ENCODE measurements at regions not wholly inside any gene's neighbourhood (a gene's known extent, or its start where the extent isn't known, plus 50 kb on each side); places are given as distances from the start of the nearest gene placed in this dataset.

DNA sequence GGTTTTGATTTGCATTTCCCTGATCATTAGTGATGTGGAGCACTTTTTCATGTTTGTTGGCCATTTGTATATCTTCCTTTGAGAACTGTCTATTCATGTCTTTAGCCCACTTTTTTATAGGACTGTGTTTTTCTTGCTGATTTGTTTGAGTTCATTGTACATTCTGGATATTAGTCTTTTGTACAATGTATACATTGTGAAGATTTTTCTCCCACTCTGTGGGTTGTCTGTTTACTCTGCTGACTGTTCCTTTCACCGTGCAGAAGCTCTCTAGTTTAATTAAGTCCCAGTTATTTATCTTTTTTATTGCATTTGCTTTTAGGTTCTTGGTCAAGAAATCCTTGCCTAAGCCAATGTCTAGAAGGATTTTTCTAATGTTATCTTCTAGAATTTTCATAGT lies 91.1 kb upstream of the ATP11B start:
- in situ Hi-C loops (cut with MboI; ENCODE audit: low sequenced_read_pairs, unreplicated experiment), result loop anchor here (25.0 kb wide), 2 partner anchors 410 to 685 kb away; no protein-coding TSS in a partner anchor
- no peak for DNase-seq (ENCODE audit: low spot score)
- TF ChIP-seq, protein P1, sequence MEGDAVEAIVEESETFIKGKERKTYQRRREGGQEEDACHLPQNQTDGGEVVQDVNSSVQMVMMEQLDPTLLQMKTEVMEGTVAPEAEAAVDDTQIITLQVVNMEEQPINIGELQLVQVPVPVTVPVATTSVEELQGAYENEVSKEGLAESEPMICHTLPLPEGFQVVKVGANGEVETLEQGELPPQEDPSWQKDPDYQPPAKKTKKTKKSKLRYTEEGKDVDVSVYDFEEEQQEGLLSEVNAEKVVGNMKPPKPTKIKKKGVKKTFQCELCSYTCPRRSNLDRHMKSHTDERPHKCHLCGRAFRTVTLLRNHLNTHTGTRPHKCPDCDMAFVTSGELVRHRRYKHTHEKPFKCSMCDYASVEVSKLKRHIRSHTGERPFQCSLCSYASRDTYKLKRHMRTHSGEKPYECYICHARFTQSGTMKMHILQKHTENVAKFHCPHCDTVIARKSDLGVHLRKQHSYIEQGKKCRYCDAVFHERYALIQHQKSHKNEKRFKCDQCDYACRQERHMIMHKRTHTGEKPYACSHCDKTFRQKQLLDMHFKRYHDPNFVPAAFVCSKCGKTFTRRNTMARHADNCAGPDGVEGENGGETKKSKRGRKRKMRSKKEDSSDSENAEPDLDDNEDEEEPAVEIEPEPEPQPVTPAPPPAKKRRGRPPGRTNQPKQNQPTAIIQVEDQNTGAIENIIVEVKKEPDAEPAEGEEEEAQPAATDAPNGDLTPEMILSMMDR (IDR thresholded peaks at IDR 0.05; ENCODE audit: borderline replicate concordance, control extremely low read depth, extremely low read depth, insufficient read depth, missing control alignments), result no peak

- in situ Hi-C loops (cut with MboI; ENCODE audit: low sequenced_read_pairs, unreplicated experiment), result loop anchor here (25.0 kb wide), 2 partner anchors 409 to 684 kb away; no protein-coding TSS in a partner anchor
Observed at GRCh38 chr3:182703233-182703632, 90.1 kb upstream of the ATP11B start.

DNA sequence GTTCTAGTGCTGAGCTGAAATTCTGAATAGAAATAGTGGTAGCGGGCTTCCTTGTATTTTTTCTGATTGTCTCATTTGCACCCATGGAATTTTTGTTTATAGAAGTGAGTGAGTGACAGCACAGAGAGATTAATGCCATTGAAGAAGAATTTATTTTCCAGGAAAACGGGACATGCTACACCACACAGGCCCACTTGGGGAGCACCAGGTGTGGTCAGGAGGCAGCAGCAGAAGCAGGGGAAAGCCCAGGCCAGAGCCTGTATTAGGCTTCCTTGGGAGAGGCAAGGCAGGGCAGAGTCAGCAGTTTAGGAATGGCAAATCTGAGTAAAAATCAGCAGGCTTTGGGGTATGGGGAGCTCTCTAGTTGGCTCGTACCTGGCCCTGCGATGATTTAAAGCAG lies 88.4 kb upstream of the ATP11B start:
- DNase-seq (ENCODE audit: low spot score), result no peak
- in situ Hi-C loops (cut with MboI; ENCODE audit: low sequenced_read_pairs, unreplicated experiment), result loop anchor here (25.0 kb wide), 2 partner anchors 407 to 682 kb away; no protein-coding TSS in a partner anchor
- TF ChIP-seq, protein P1 (IDR thresholded peaks at IDR 0.05; ENCODE audit: borderline replicate concordance, control extremely low read depth, extremely low read depth, insufficient read depth, missing control alignments), result no peak

More at GRCh38 chr3:182703233-182703632, 90.1 kb upstream of the ATP11B start:
- DNase-seq (ENCODE audit: low spot score), result no peak
- TF ChIP-seq, protein P1 (IDR thresholded peaks at IDR 0.05; ENCODE audit: borderline replicate concordance, control extremely low read depth, extremely low read depth, insufficient read depth, missing control alignments), result no peak

GRCh38 chr3:182708810-182709209 lies 84.5 kb upstream of the ATP11B start:
- TF ChIP-seq, protein P1 (IDR thresholded peaks at IDR 0.05; ENCODE audit: borderline replicate concordance, control extremely low read depth, extremely low read depth, insufficient read depth, missing control alignments), result no peak
- in situ Hi-C loops (cut with MboI; ENCODE audit: low sequenced_read_pairs, unreplicated experiment), result loop anchor here (25.0 kb wide), 2 partner anchors 403 to 678 kb away; no protein-coding TSS in a partner anchor
- no peak for DNase-seq (ENCODE audit: low spot score)

DNA sequence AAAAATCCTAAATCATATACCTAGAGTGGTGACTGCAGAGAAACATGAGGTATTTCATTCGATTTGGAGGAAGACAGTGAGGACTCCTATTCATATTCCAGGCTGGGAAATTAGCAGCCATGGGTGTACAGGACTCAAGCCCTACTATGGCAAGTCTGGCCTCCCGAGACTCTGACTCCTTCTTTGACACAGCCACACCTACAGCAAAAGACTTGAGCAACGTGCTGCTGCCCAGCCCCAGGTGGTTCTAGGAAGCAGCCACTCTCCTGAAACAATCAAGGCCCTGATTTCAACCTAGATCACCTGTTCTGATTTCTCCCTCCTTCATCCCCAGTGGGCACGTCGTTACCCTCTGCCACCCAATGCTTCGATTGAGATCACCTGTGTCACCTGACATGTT lies 84.0 kb upstream of the ATP11B start:
- in situ Hi-C loops (cut with MboI; ENCODE audit: low sequenced_read_pairs, unreplicated experiment), result loop anchor here (25.0 kb wide), 2 partner anchors 403 to 678 kb away; no protein-coding TSS in a partner anchor
- no peak for DNase-seq (ENCODE audit: low spot score)

DNA sequence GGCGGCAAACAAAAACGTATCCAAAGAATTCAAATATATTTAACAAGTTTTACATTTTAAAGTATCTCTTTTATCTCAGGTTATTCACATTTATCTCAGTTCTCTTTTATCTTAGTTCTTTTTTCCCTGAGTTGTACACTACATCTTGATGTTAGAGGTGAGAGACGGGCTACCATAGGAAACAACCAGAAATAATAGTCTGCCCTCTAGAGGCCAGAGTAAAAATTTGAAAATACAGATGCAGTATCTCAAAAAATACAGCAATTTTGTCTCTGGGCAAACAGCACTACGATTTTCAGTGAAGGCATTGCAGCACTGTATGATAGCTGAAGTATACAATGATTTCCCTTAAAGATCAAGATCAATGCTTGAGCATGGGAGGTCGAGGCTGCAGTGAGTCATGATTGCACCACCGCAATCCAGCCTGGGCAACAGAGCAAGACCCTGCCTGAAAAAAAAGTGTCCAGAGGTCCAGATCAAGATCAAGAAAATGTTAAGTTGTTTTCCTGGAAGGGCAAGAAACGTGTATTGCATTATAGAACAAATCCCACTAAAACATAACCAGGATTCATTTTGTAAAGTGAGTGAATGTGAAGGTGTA lies 82.6 kb upstream of the ATP11B start:
- TF ChIP-seq, protein P1 (IDR thresholded peaks at IDR 0.05; ENCODE audit: borderline replicate concordance, control extremely low read depth, extremely low read depth, insufficient read depth, missing control alignments), result peak; percentile 40
- DNase-seq (ENCODE audit: low spot score), result peak; percentile 50
- in situ Hi-C loops (cut with MboI; ENCODE audit: low sequenced_read_pairs, unreplicated experiment), result loop anchor here (25.0 kb wide), 2 partner anchors 402 to 677 kb away; no protein-coding TSS in a partner anchor

More for the DNA sequence above, 84.0 kb upstream of the ATP11B start:
- TF ChIP-seq, protein P1 (IDR thresholded peaks at IDR 0.05; ENCODE audit: borderline replicate concordance, control extremely low read depth, extremely low read depth, insufficient read depth, missing control alignments), result no peak
